HG03097 (cell line): ENCODE measurements at regions not wholly inside any gene's neighbourhood (a gene's known extent, or its start where the extent isn't known, plus 50 kb on each side); places are given as distances from the start of the nearest gene placed in this dataset.

Experiments
- ATAC-seq: cut with Tn5 transposase; IDR thresholded peaks from one replicate; pipeline ENCODE4 v1.9.1; 2021; ENCODE audit not compliant: unreplicated experiment, low FRiP score

- ATAC-seq, result no peak
These were observed 181.1 kb downstream of the RWDD3 start for GRCh38 chr1:95415146-95415545.

GRCh38 chr1:95426772-95427171 lies 192.8 kb downstream of the RWDD3 start:
- no peak for ATAC-seq

- no peak for ATAC-seq
These were observed 193.5 kb downstream of the RWDD3 start for GRCh38 chr1:95427525-95427924.

GRCh38 chr1:95431235-95431634 lies 197.2 kb downstream of the RWDD3 start:
- ATAC-seq, result no peak

GRCh38 chr1:95435611-95436010 lies 201.6 kb downstream of the RWDD3 start:
- ATAC-seq, result no peak

GRCh38 chr1:95437011-95437410 lies 203.0 kb downstream of the RWDD3 start:
- no peak for ATAC-seq

- no peak for ATAC-seq
These were observed 203.8 kb downstream of the RWDD3 start for GRCh38 chr1:95437781-95438180.

- ATAC-seq, result no peak
These were observed 204.4 kb downstream of the RWDD3 start for GRCh38 chr1:95438218-95438948.

- ATAC-seq, result no peak
These were observed 206.5 kb downstream of the RWDD3 start for GRCh38 chr1:95440511-95440910.

- no peak for ATAC-seq
These were observed 215.5 kb downstream of the RWDD3 start for GRCh38 chr1:95449516-95449915.

- ATAC-seq, result no peak
These were observed 217.0 kb downstream of the RWDD3 start for GRCh38 chr1:95451054-95451453.

GRCh38 chr1:95451904-95452303 lies 217.9 kb downstream of the RWDD3 start:
- no peak for ATAC-seq

GRCh38 chr1:95453053-95453452 lies 219.0 kb downstream of the RWDD3 start:
- no peak for ATAC-seq

GRCh38 chr1:95467036-95467435 lies 233.0 kb downstream of the RWDD3 start:
- no peak for ATAC-seq

- no peak for ATAC-seq
These were observed 241.9 kb downstream of the RWDD3 start for GRCh38 chr1:95475686-95476457.

- no peak for ATAC-seq
These were observed 262.3 kb downstream of the RWDD3 start for GRCh38 chr1:95496307-95496706.

GRCh38 chr1:95496773-95497172 lies 262.8 kb downstream of the RWDD3 start:
- ATAC-seq, result no peak

- ATAC-seq, result no peak
These were observed 263.6 kb downstream of the RWDD3 start for GRCh38 chr1:95497566-95497965.

GRCh38 chr1:95503278-95504030 lies 269.4 kb downstream of the RWDD3 start:
- ATAC-seq, result no peak

GRCh38 chr1:95504321-95504720 lies 270.3 kb downstream of the RWDD3 start:
- ATAC-seq, result no peak

GRCh38 chr1:95506736-95507414 lies 272.9 kb downstream of the RWDD3 start:
- no peak for ATAC-seq
